Stimulated activated CD4-positive, alpha-beta T cell treated with anti-CD3 and anti-CD28 coated beads, Interleukin-15, amount 100 ng/mL, for 1 hour (primary cell): ENCODE measurements at regions not wholly inside any gene's neighbourhood (a gene's known extent, or its start where the extent isn't known, plus 50 kb on each side); places are given as distances from the start of the nearest gene placed in this dataset.
"Not testable (repeated sequence)": the region's sequence is repeated elsewhere in the genome, so short reads cannot be mapped to it uniquely, and the experiment has no call there.

Source experiments
- DNase-seq, 2 donors: peaks; one replicate each; pipeline ENCODE4 v3.0.0-alpha.2; 2020; ENCODE audit warnings: low read depth in 1 of 2, low spot score in 1 of 2

GRCh38 chr7:35970458-35970857 lies 169.6 kb downstream of the SEPTIN7 start:
- DNase-seq, result no peak

DNA sequence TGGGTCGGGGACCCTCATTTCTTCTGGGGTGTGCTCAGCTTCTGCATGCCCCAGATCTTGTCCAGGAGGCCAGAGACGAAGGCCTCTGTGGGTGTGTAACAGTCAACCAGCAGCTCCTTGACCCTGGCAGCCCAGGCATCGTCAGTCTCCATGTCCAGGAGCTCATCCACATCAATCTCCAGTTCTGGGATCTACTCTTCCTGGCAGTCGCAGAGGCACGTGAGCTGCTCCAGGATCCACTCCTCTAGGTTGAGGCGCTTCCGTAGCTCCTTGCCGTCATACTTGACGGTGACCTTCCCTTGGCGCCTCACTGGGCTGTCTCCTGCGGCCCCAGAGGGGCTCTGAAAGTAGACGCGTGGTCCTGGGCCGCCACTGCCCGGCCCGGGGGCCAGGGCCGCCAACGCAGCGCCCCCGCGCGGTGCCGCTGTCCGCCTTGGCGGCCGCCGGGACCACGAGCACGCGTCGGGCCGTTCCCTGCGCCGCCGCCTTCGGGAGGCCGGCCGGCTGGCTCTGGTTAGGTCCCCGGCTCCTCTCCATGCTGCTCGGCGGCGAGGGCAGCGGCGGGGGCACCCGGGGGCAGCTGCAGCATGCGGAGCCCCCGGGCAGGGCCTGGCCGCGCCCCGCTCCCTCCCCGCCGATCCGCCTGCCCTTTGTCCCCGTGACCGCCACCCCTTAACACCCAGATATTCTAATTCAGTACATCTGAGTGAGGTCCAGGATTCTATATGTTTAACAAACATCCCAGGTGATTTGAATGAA lies 170.5 kb downstream of the SEPTIN7 start:
- no peak for DNase-seq

GRCh38 chr7:35975851-35976454 lies 175.1 kb downstream of the SEPTIN7 start:
- no peak for DNase-seq

GRCh38 chr7:35978816-35979640 lies 174.0 kb upstream of the EEPD1 start:
- not testable (repeated sequence) for DNase-seq

GRCh38 chr7:35982600-35982999 lies 170.5 kb upstream of the EEPD1 start:
- DNase-seq, result no peak

- no peak for DNase-seq
Measured at GRCh38 chr7:35983626-35984025, 169.4 kb upstream of the EEPD1 start.

DNA sequence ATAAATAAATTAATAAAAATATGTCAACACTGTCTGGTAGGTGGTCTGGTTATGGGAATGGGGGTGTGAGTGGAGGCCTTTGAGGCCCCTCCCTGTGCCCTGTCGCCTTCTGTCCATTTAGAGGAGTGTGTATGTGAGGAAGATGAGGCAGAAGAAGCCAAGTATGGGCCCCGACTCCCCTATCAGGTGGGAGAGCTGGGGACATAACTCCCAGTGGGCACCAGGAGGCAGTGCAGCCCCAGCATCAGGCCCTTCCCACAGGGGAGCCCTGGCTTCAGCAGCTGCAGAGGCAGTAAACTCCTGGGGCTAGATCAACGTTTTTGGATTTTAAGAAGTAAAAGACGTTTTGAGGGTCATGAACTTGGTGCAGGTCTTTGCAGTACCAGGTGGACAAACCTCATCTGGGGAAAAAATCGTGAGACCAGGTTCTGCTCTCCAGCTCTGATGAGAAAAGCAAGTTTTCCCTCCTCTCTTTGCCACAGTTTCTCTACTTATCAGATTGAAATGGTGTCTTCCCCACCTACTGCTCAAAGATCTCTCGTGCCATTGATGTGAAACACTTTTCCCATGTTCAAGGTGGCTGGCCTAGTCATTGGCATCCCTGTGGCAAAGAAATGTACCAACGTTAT lies 167.8 kb upstream of the EEPD1 start:
- peak; percentile 58 to 67 for DNase-seq

GRCh38 chr7:35987016-35987415 lies 166.0 kb upstream of the EEPD1 start:
- no peak for DNase-seq

DNA sequence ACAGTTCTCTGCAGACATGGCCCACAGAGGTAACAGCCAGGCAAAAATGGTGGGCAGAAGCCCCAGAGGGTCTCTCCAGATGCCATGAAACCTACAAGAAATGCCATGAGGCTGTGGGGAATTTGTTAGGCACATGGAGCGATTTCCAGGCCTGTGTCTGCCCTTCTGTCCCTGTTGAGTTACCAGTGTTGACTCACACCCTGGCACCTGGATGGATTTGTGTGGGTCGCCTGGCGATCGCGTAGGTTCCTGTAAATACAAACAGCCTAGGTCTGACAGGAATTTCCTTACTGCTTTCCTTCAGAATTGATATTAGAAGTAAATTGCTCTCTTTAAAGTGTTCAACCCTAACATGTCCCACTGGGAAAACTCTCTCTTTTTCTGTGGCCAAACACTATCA lies 164.9 kb upstream of the EEPD1 start:
- DNase-seq, result no peak

DNA sequence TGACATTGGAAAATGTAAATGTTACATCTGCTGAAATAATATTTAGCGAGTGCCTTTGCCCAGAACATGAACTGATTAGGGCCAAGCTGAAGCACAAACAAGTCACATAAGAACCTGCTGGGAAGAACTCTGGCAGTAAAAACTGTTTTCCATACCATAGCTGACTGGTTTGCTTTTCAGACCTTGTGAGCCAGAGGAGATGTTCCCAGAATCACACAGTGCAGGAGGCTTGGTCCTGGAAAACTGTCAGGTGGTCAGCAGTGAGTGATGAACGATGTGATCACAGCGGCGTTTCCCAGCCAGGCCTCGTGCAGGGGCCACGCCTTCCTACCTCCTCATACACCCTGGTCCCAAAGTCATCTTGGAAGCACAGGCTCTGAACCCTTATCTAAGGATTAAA lies 164.2 kb upstream of the EEPD1 start:
- no peak for DNase-seq

- DNase-seq, result no peak
Measured at GRCh38 chr7:35991511-35992232, 161.4 kb upstream of the EEPD1 start.

DNA sequence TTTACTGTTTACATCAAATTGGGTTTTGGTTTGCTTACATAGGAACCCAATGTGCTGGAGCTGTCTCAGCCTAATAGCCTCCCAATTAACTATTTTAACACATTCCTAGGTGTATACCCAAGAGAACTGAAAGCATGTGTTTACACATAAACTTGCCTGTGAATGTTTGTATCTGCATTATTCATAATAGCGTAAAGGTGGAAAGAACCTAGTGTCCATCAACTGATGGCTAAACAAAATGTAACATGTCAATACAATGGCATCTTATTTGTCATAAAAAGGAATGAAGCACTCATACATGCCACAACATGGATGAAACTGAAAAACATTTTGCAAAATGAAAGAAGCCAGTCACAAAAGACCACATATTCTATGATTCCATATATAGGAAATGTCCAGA lies 160.6 kb upstream of the EEPD1 start:
- DNase-seq, result no peak

- DNase-seq, result no peak
Measured at GRCh38 chr7:35993113-35993512, 159.9 kb upstream of the EEPD1 start.

GRCh38 chr7:35993676-35994606 lies 159.1 kb upstream of the EEPD1 start:
- no peak for DNase-seq

GRCh38 chr7:35995334-35995733 lies 157.7 kb upstream of the EEPD1 start:
- no peak for DNase-seq

- no peak for DNase-seq
Measured at GRCh38 chr7:35998481-35998880, 154.6 kb upstream of the EEPD1 start.

DNA sequence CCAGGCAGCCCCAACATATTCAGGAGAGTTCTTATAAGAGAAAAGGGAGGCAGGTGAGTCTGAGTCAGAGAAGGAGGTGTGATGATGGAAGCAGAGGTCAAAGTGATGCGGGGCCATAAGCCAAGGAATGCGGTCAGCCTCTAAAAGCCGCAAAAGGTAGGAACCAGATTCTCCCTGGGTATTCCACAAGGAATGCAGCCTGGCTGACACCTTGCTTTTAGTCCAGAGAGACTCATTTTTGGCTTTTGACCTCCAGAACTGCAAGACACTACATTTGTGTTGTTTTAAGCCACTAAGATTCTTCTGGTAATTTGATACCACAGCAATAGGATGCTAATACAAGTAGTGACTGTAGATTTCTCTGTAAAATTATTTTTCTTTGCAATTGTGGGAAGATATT lies 151.5 kb upstream of the EEPD1 start:
- DNase-seq, result no peak

DNA sequence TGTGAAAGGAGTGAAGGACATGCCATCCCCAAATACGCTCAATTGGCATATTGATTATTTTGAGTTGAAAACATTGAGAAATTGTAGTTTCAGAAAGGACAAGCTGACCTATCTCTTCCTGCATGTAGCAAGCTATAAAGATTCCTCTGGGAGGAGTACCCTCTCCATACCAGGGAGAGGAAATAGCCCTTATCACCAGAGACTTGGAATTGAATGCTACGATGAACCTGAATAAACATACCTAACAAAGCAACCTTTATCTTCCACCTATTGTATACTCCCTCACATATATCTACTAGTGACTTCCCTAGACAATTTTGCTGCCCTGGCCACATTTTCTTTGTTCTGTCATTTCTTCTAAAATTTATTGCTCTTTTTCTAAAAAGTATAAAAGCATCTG lies 150.2 kb upstream of the EEPD1 start:
- DNase-seq, result no peak

GRCh38 chr7:36003343-36003742 lies 149.7 kb upstream of the EEPD1 start:
- no peak for DNase-seq

GRCh38 chr7:36005293-36005692 lies 147.8 kb upstream of the EEPD1 start:
- no peak for DNase-seq
